GF-D8 (cell line): ENCODE measurements at regions not wholly inside any gene's neighbourhood (a gene's known extent, or its start where the extent isn't known, plus 50 kb on each side); places are given as distances from the start of the nearest gene placed in this dataset.

Source experiments
- DNase-seq: peaks from one replicate; lab custom pipeline; 2025; lab: John Stamatoyannopoulos, UW

- DNase-seq: no peak
Measured at GRCh38 chr3:72344236-72344635, 504.0 kb downstream of the SHQ1 start.

GRCh38 chr3:72343078-72343477 is 505.2 kb downstream of the SHQ1 start:
- DNase-seq: no peak

- no peak for DNase-seq
Measured at GRCh38 chr3:72342450-72342849, 505.8 kb downstream of the SHQ1 start.

DNA sequence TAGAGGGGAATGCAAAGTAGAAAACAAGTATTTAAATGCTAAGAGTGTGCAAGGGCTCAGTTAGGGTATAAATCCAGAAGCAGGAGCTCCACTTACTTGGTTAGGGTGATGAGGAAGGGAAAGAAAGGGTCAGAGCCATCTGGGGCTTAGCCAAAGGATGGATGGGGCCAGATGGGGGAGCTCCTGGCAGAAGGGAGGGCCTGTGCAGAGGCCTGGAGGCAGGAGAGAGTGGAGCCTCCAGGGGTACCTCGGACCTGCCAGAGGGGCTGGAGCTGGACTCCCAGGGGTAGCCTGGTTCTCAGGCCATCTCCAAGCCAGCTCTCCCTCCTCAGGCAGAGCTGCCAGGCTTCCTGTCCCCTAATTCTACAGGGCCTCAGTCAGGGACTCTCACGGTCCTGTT is 506.3 kb downstream of the SHQ1 start:
- DNase-seq: no peak

DNA sequence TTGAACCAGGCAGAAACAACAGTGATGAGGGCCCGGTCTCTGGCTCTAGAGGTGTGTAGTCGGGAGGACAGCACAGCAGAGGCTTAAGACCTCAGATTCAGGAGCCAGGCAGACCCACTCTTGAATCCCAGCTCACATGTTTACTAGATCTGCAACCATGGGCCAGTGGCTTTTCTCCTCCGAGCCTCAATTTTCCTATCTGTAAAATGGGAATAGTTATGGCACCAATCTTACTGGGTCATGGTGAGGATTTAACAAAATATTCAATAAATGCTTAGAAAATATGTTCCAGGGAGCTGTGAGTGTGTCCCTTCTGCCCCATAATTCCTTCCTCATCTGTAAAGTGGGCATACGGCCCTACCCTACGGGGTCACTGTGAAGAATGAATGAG is 506.9 kb downstream of the SHQ1 start:
- no peak for DNase-seq

DNA sequence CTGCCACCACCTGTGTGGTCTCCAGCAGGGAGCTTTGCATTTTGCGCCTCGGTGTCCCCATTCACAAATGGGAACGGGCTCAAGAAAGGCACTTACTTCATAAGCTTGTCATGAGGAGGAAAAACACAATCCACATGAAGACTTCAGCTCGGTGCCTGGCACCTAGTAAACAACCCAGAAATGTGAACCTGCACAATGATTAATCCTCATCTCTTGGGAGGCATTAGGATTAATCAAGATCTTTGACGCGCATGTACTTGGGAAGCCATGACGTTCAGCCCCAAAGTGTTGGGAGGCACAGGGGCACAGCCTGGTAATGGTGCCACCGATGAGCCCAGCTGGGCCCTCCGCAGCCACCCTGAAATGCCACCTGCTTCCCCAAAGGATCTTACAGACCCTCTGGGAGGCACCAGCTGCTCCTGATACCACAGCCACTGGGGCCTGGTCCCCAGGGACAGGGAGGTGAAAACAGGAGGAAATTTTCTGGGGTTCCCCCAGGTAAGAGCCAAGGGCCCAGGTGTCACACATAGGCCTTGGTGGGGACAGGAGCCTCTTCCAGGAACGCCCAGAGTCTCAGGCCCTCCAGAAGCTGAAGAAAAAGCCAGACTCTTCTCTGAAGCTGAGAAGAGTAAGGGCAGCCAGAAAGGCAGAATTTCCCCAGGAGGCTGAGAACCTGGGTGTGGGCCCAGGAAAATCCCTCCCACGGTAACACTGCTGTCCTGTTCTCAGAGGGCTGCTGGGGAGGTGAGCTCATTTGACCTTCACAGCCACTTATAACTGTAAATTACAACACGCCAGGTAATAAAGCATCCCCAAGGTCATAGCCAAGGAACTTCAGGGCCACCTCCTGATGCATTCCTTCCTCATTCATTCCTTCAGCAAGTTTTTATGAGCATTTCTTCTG is 507.5 kb downstream of the SHQ1 start:
- DNase-seq: no peak

GRCh38 chr3:72340056-72340455 is 508.2 kb downstream of the SHQ1 start:
- no peak for DNase-seq

GRCh38 chr3:72339670-72340030 is 508.6 kb downstream of the SHQ1 start:
- DNase-seq: no peak

GRCh38 chr3:72338942-72339669 is 509.1 kb downstream of the SHQ1 start:
- no peak for DNase-seq

DNA sequence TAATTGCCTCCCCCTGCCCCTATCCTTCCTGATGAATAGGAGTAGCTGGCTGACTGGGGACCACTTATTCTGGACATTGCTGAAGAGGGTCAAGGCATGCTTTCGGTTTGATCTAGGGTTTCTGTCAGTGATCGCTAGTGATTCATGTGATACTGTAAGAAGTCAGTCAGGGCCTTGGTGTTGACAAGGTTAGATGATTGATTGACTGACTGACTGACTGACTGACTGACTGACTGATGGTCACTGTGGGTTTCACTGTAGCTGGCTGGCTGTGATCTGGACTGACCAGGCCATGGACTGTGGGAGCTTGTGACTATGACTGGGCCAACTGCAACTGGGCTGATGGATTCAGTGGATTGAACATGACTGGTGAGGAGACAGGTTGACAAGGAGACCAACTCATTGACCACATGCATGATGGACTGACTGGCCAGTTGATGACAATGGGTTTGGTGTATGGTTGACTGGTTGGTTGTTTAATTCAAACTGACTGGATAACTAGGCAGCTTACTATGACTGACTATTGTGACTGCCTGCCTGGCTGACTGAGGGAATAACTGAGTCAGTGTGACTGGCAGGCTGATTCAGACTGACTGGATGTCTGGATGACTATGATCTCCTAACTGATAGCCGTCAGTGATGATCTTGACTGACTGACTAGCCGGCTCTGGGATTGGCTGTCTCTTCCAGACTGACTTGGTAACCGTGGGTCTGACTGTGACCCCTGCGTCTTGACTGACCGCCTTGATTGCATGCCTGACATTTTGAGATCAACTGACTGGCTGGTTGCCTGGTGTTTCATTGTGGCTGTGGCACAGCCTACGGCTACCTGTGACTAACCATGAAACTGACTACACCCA is 509.9 kb downstream of the SHQ1 start:
- no peak for DNase-seq

DNA sequence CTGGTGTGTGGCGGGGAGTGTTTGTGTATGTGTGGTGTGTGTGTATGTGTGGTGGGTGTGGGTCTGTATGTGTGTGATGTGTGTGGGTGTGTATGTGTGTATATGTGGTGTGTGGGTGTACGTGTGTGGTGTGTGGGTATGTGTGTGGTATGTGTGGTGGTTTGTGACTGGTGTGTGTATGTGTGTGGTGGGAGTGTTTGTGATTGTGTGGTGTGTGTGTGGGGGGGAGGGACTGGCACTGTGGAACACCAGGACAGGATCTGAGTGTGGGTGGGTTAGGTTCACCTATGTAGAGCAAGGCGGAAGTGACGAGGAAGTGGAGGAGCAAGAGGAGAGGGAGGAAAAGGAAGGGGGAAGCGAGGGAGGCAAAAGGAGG is 510.8 kb downstream of the SHQ1 start:
- DNase-seq: no peak

- DNase-seq: no peak
Measured at GRCh38 chr3:72336821-72337479, 511.3 kb downstream of the SHQ1 start.

DNA sequence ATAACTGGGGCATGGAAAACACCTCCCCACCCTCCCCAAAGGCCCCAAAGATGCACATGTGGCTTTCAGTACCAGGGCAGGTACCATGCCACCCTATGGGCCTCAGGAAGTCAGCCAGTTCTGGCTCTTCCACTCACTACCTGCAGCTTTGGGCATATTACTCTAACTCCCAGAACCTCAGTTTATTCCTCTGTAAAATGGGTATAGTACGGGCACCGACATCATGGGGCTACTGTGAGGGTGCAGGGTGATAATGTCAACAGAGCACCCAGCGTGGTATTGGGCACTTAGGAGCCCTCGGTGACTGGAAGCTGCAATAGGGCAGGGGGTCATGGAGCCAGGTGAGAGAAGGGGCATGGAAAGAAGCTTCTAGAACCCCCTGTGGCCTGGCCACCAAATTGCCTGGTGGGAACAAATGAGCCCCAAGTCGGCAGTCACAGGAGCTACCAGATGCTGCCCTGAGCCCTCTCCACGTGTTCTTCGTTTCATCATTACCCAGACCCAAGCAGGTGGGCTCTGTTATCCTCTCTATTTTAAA is 512.1 kb downstream of the SHQ1 start:
- no peak for DNase-seq

- no peak for DNase-seq
Measured at GRCh38 chr3:72335458-72336095, 512.7 kb downstream of the SHQ1 start.

DNA sequence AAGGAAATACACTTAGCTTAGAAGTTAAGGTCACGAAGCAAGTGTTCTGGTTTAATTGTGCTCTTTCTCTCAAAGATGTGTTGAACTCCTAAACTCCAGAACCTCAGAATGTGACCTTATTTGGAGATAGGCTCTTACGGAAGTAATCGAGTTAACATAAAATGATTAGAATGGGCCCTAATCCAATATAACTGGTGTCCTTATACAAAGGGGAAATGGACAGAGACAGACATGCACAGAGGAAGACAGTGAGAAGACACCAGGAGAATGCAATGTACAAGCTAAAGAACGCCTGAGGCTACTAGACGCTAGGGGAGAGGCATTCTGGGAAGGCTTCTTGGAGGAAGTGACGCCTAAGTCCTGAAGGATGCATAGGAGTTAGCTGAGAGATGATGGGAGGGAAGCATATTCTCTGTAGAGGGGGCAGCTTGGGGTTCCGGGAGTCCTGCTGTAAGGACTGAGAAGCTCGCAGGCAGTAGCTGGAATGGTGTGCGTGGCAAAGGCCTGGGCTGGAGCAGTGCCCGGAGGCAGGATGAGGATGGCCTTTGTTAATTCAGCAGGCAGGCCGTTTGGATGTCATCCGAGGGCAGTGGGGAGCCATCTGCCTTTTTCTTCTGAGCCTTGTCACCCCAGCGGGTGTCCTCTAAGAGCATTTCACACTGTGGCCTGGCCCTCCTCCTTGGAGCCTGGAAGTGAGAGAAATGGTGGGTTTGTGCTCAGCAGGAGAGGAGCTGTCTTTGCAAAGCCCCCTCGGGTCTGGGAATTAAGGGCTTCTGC is 513.4 kb downstream of the SHQ1 start:
- no peak for DNase-seq

- DNase-seq: no peak
Measured at GRCh38 chr3:72332689-72333088, 515.6 kb downstream of the SHQ1 start.

- DNase-seq: no peak
Measured at GRCh38 chr3:72332036-72332435, 516.2 kb downstream of the SHQ1 start.

GRCh38 chr3:72331076-72331475 is 517.2 kb downstream of the SHQ1 start:
- no peak for DNase-seq

DNA sequence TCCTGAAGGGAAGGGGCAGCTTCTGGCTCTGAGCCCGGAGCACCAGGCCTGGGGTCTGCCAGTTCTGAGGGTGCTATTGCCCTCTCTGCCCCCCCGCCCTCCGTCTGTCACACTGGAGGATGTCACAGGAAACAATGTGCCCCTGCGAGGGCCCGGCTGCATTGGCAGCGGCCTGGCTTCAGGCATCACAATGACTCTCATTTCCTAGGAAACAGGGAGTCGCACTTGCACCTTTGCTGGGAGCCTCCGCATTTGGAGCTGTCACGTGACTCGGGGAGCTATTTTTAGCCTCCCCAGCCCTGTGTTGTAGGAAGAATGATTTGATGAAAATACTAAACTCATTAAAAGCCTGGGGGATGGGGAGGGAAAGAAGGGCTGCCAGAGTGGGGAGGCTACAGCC is 518.9 kb downstream of the SHQ1 start:
- no peak for DNase-seq

GRCh38 chr3:72328755-72329277 is 519.4 kb downstream of the SHQ1 start:
- DNase-seq: no peak
